Right lobe of liver (tissue), 4 donors: ENCODE measurements at regions not wholly inside any gene's neighbourhood (a gene's known extent, or its start where the extent isn't known, plus 50 kb on each side); places are given as distances from the start of the nearest gene placed in this dataset.

ENCODE experiments used
- CTCF ChIP-seq, 4 donors: fragments of 200-600 bp in 3 of 4; fragments of 450-650 bp in 1 of 4; IDR thresholded peaks; one replicate each; pipeline versions ENCODE4 v1.5.1 to v1.8.0; 2016 to 2022; ENCODE audit warnings: antibody characterized with exemption in 4 of 4, mild to moderate bottlenecking in 2 of 4
- POLR2A ChIP-seq: fragments of 450-650 bp; IDR thresholded peaks from one replicate; pipeline ENCODE4 v1.6.1; 2017; ENCODE audit warnings: antibody characterized with exemption, mild to moderate bottlenecking
- donor health status: DM: no; HTN: no; CAD: no.
- donor health status: DM: no; HTN: no; CAD: no.
- donor health status: DM: no; HTN: yes; CAD: no.

- TF ChIP-seq CTCF (IDR thresholded peaks at IDR 0.05): no peak
- no peak for TF ChIP-seq POLR2A
Observed at GRCh38 chr5:15215056-15215455, 284.9 kb upstream of the FBXL7 start.
